ENCODE measurements at regions not wholly inside any gene's neighbourhood (a gene's known extent, or its start where the extent isn't known, plus 50 kb on each side); places are given as distances from the start of the nearest gene placed in this dataset.

GRCh38 chr1:106722466-106722865 lies 334.0 kb upstream of the PRMT6 start:
- Histone ChIP-seq H2AFZ (ENCODE audit: insufficient read depth, low read length, poor library complexity) (no peak overlapping the region), H3K36me3 (ENCODE audit: control insufficient read depth in 1 of 2, insufficient read depth in 2 of 2, low read length in 2 of 2) (no peaks in the 10 kb centered on the region), H3K4me3 (ENCODE audit: low read depth, low read length) (no peak overlapping the region), H4K12ac (ENCODE audit: low read depth, low read length) (no peak overlapping the region), H3K27ac (ENCODE audit: low read depth, low read length) (no peak overlapping the region), H2BK120ac (ENCODE audit: insufficient read depth, low read length, poor library complexity) (no peak overlapping the region), H2AK5ac (ENCODE audit: low read length) (no peak overlapping the region), H3K4ac (ENCODE audit: low read depth, low read length) (no peak overlapping the region), H3K9me3 (ENCODE audit: insufficient read depth, low read depth, low read length) (no peaks in the 10 kb centered on the region), H3K18ac (ENCODE audit: low read length) (no peak overlapping the region), H3K14ac (ENCODE audit: low read length) (no peak overlapping the region), H4K91ac (ENCODE audit: low read depth, low read length) (no peak overlapping the region), H4K8ac (ENCODE audit: low read depth, low read length) (no peak overlapping the region), H3K79me2 (ENCODE audit: control insufficient read depth, insufficient read depth, low read length, poor library complexity) (no peaks in the 10 kb centered on the region), H3K4me1 (ENCODE audit: control insufficient read depth in 1 of 2, insufficient read depth in 2 of 2, low read length in 2 of 2) (no peaks in the 10 kb centered on the region), H2BK5ac (ENCODE audit: low read depth, low read length, poor library complexity) (no peak overlapping the region), H3K4me2 (ENCODE audit: low read length) (no peak overlapping the region), H3K9ac (ENCODE audit: low read length) (no peak overlapping the region), H2BK12ac (ENCODE audit: low read length) (no peak overlapping the region), H3K79me1 (ENCODE audit: low read length) (no peaks in the 10 kb centered on the region), H3K23ac (ENCODE audit: low read length) (no peak overlapping the region), H3K27me3 (ENCODE audit: insufficient read depth, low read length) (no peaks in the 10 kb centered on the region)
- no peak for DNase-seq
- WGBS (ENCODE audit: extremely low coverage, insufficient coverage, insufficient read length): no CpG with 5 or more reads among the region's 1 CpG

GRCh38 chr1:106727171-106727570 lies 329.3 kb upstream of the PRMT6 start:
- DNase-seq: no peak
- Histone ChIP-seq H4K8ac (ENCODE audit: low read depth, low read length) (no peak overlapping the region), H2BK120ac (ENCODE audit: insufficient read depth, low read length, poor library complexity) (no peak overlapping the region), H3K4ac (ENCODE audit: low read depth, low read length) (no peak overlapping the region), H3K36me3 (ENCODE audit: control insufficient read depth in 1 of 2, insufficient read depth in 2 of 2, low read length in 2 of 2) (no peaks in the 10 kb centered on the region), H3K4me3 (ENCODE audit: low read depth, low read length) (no peak overlapping the region), H3K14ac (ENCODE audit: low read length) (no peak overlapping the region), H3K9me3 (ENCODE audit: insufficient read depth, low read depth, low read length) (no peaks in the 10 kb centered on the region), H2AFZ (ENCODE audit: insufficient read depth, low read length, poor library complexity) (no peak overlapping the region), H2BK5ac (ENCODE audit: low read depth, low read length, poor library complexity) (no peak overlapping the region), H3K4me1 (ENCODE audit: control insufficient read depth in 1 of 2, insufficient read depth in 2 of 2, low read length in 2 of 2) (no peaks in the 10 kb centered on the region), H3K79me1 (ENCODE audit: low read length) (no peaks in the 10 kb centered on the region), H3K23ac (ENCODE audit: low read length) (no peak overlapping the region), H2BK12ac (ENCODE audit: low read length) (no peak overlapping the region), H3K18ac (ENCODE audit: low read length) (no peak overlapping the region), H3K27me3 (ENCODE audit: insufficient read depth, low read length) (no peaks in the 10 kb centered on the region), H4K12ac (ENCODE audit: low read depth, low read length) (no peak overlapping the region), H3K4me2 (ENCODE audit: low read length) (no peak overlapping the region), H3K9ac (ENCODE audit: low read length) (no peak overlapping the region), H4K91ac (ENCODE audit: low read depth, low read length) (no peak overlapping the region), H3K27ac (ENCODE audit: low read depth, low read length) (no peak overlapping the region), H3K79me2 (ENCODE audit: control insufficient read depth, insufficient read depth, low read length, poor library complexity) (no peaks in the 10 kb centered on the region), H2AK5ac (ENCODE audit: low read length) (no peak overlapping the region)
- WGBS (ENCODE audit: extremely low coverage, insufficient coverage, insufficient read length): no CpG with 5 or more reads among the region's 3 CpGs

- no peak overlapping the region for H2BK12ac ChIP-seq (ENCODE audit: low read length)
- no peak overlapping the region for H3K27ac ChIP-seq (ENCODE audit: low read depth, low read length)
- no peak overlapping the region for H2AK5ac ChIP-seq (ENCODE audit: low read length)
- no peak overlapping the region for H3K14ac ChIP-seq (ENCODE audit: low read length)
- no peak overlapping the region for H3K23ac ChIP-seq (ENCODE audit: low read length)
- H2BK5ac ChIP-seq (ENCODE audit: low read depth, low read length, poor library complexity): no peak overlapping the region
- no peak overlapping the region for H3K4ac ChIP-seq (ENCODE audit: low read depth, low read length)
- no CpG with 5 or more reads among the region's 2 CpGs for WGBS (ENCODE audit: extremely low coverage, insufficient coverage, insufficient read length)
- H3K79me1 ChIP-seq (ENCODE audit: low read length): no peaks in the 10 kb centered on the region
- no peak overlapping the region for H3K9ac ChIP-seq (ENCODE audit: low read length)
- H3K4me2 ChIP-seq (ENCODE audit: low read length): no peak overlapping the region
- no peak overlapping the region for H3K4me3 ChIP-seq (ENCODE audit: low read depth, low read length)
- H2AFZ ChIP-seq (ENCODE audit: insufficient read depth, low read length, poor library complexity): no peak overlapping the region
- H3K79me2 ChIP-seq (ENCODE audit: control insufficient read depth, insufficient read depth, low read length, poor library complexity): no peaks in the 10 kb centered on the region
- no peaks in the 10 kb centered on the region for H3K36me3 ChIP-seq (ENCODE audit: control insufficient read depth in 1 of 2, insufficient read depth in 2 of 2, low read length in 2 of 2)
- no peak overlapping the region for H3K18ac ChIP-seq (ENCODE audit: low read length)
- no peaks in the 10 kb centered on the region for H3K27me3 ChIP-seq (ENCODE audit: insufficient read depth, low read length)
- DNase-seq: no peak
- no peaks in the 10 kb centered on the region for H3K4me1 ChIP-seq (ENCODE audit: control insufficient read depth in 1 of 2, insufficient read depth in 2 of 2, low read length in 2 of 2)
- no peak overlapping the region for H4K8ac ChIP-seq (ENCODE audit: low read depth, low read length)
- no peaks in the 10 kb centered on the region for H3K9me3 ChIP-seq (ENCODE audit: insufficient read depth, low read depth, low read length)
- no peak overlapping the region for H2BK120ac ChIP-seq (ENCODE audit: insufficient read depth, low read length, poor library complexity)
- H4K12ac ChIP-seq (ENCODE audit: low read depth, low read length): no peak overlapping the region
- no peak overlapping the region for H4K91ac ChIP-seq (ENCODE audit: low read depth, low read length)
These were observed 309.9 kb upstream of the PRMT6 start for GRCh38 chr1:106746448-106747085.

- Histone ChIP-seq H4K12ac (ENCODE audit: low read depth, low read length) (no peak overlapping the region), H3K27ac (ENCODE audit: low read depth, low read length) (no peak overlapping the region), H3K4ac (ENCODE audit: low read depth, low read length) (no peak overlapping the region), H3K36me3 (ENCODE audit: control insufficient read depth in 1 of 2, insufficient read depth in 2 of 2, low read length in 2 of 2) (no peaks in the 10 kb centered on the region), H3K9me3 (ENCODE audit: insufficient read depth, low read depth, low read length) (no peaks in the 10 kb centered on the region), H4K91ac (ENCODE audit: low read depth, low read length) (no peak overlapping the region), H2AFZ (ENCODE audit: insufficient read depth, low read length, poor library complexity) (no peak overlapping the region), H2BK12ac (ENCODE audit: low read length) (no peak overlapping the region), H3K14ac (ENCODE audit: low read length) (no peak overlapping the region), H3K4me2 (ENCODE audit: low read length) (no peak overlapping the region), H3K9ac (ENCODE audit: low read length) (no peak overlapping the region), H2AK5ac (ENCODE audit: low read length) (no peak overlapping the region), H2BK120ac (ENCODE audit: insufficient read depth, low read length, poor library complexity) (no peak overlapping the region), H3K27me3 (ENCODE audit: insufficient read depth, low read length) (no peaks in the 10 kb centered on the region), H3K23ac (ENCODE audit: low read length) (no peak overlapping the region), H3K4me3 (ENCODE audit: low read depth, low read length) (no peak overlapping the region), H4K8ac (ENCODE audit: low read depth, low read length) (no peak overlapping the region), H3K79me1 (ENCODE audit: low read length) (no peaks in the 10 kb centered on the region), H3K18ac (ENCODE audit: low read length) (no peak overlapping the region), H3K4me1 (ENCODE audit: control insufficient read depth in 1 of 2, insufficient read depth in 2 of 2, low read length in 2 of 2) (no peaks in the 10 kb centered on the region), H2BK5ac (ENCODE audit: low read depth, low read length, poor library complexity) (no peak overlapping the region), H3K79me2 (ENCODE audit: control insufficient read depth, insufficient read depth, low read length, poor library complexity) (no peaks in the 10 kb centered on the region)
- no CpG with 5 or more reads among the region's 3 CpGs for WGBS (ENCODE audit: extremely low coverage, insufficient coverage, insufficient read length)
- DNase-seq: no peak
These were observed 309.2 kb upstream of the PRMT6 start for GRCh38 chr1:106747232-106747631.

Data from trophoblast cell (in vitro differentiated cells and primary cell).